SIG-M5 treated with dmso at 0.1 percent for 504 hours (cell line): ENCODE measurements at regions not wholly inside any gene's neighbourhood (a gene's known extent, or its start where the extent isn't known, plus 50 kb on each side); places are given as distances from the start of the nearest gene placed in this dataset.
"Not testable (repeated sequence)": the region's sequence is repeated elsewhere in the genome, so short reads cannot be mapped to it uniquely, and the experiment has no call there.

Experiments
- DNase-seq: peaks from one replicate; lab custom pipeline; 2025; ENCODE audit not compliant: unreplicated experiment; lab: John Stamatoyannopoulos, UW

DNA sequence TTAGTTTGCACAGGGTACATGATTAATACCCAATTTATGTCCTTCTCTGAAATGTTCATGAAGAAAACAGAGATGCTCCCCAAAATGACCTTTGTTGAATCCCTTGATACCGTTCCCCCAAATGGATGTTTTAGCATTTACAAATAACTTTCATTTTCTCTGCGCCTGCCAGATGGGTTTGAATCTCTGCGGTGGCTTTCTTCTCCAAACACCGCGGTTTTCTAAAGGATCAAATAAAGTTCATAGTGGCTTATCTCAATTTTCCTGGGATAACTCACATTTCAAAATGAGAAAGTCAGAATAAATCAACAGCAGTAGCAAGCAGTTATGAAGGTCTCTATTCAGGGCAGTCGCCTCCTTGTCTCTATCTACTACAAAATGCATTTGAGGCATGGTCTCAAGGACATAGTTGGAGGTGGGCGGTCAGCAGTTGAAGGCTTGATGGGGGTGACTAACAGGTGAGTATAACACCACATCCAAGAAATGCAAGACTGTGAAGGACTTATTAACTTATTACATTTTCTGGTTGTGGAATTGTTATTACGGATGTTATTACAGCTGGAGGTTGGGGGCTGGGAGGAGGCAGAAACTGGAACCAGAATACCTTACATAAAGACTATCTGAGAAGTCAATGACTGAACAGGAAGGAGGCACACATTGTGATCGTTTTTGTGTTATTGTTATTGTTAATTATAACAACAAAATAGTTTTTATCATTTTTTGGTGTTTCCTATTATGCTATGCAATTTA is 1513.3 kb downstream of the FAM181B start:
- no peak for DNase-seq

GRCh38 chr11:81219661-81220060 is 1514.0 kb downstream of the FAM181B start:
- DNase-seq: no peak

DNA sequence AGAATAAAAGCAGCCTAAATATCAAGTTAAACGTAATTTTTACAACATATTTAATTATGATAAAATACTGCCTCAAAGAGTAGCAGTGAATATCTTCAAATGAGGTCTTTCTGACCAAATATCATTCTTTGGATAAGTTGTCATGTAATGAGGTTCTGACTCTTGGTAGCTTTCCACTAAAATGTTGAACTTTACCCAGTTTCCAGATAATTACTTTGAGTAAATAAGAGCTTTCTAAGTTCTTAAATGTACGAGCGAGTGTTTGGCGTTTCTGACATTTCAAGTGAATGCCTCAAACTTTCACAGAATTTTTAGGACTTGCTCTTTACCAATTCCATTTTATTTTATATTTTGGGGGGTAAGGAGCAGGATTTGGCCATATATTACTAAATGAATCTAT is 1515.2 kb downstream of the FAM181B start:
- DNase-seq: no peak

DNA sequence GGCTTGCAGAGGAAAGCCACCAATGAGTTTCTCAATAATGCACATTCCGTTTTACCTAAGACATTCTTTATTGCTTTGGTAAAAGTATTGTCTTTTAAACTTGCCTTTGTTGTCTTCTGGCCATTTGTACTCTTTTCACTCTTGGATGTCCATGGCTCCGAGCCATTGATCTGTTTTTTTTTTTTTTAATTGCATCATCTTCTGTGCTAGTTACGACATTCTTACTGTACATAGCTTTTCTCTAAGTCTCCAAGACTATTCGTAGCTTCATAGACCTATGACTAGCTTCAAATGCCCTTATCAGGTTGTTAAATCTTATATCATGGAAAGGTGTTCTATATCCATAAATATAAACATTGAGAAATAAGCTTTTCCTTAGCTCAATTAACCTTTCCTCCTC is 1522.6 kb downstream of the FAM181B start:
- DNase-seq: no peak

GRCh38 chr11:81207421-81208054 is 1526.1 kb downstream of the FAM181B start:
- no peak for DNase-seq

DNA sequence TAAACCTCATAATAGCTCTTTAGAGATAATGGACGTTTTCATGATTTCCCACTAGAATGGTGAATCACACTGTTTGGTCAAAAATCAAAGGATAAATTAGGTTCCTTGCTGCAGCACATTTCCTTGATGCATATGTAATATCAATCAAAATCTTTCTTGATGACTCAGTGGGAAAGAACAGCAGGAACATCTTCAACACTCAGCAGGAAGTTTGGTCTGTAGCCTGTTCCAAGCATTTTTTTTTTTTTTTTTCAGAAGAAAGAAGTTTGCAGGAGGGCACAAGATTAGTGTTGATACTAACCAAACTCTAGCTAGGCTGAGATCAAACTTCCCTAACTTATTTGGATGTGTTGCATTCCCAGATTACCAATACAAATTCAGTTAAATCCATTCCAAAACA is 1529.8 kb downstream of the FAM181B start:
- DNase-seq: no peak

- DNase-seq: no peak
These were observed 1536.3 kb downstream of the FAM181B start for GRCh38 chr11:81197396-81197795.

DNA sequence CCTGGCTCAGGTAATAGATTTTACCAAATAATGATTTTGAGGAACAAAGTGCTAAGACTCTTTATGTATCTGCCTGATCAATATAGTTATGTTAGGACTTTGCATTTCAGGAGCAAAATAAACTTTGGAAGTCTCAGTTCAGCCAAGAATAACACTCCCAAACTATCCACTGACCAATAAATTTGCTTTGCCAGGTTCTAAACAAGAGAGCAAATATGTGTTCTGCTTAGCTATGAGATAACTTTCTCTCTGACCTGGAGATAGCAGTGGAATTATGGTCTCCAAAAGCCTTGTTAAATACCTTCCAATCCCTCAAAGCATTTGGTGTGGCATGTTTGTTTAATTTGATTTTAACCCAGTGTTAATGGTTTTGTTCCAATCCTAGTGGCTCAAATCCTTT is 1541.1 kb downstream of the FAM181B start:
- DNase-seq: no peak

DNA sequence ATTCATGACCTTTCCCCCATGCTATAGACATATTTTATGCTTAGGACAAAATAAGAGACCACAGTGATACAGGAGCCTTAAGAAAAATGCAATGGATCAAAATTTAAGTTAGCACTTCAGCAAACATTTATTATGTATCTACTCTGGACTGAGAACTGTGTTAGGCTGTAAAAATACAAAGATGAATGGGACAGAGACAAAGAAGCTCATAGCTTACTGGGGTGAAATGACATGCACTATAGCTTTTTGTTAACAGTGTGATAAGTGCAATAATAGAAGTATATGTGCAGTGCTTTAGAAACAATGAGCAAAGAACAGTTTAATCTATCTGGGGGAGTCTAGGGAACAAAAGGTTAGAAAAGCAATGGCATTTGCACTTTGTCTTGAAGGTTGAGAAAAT is 1543.1 kb downstream of the FAM181B start:
- no peak for DNase-seq

- not testable (repeated sequence) for DNase-seq
These were observed 1546.6 kb downstream of the FAM181B start for GRCh38 chr11:81187033-81187432.

GRCh38 chr11:81174646-81175330 is 1558.9 kb downstream of the FAM181B start:
- DNase-seq: no peak

GRCh38 chr11:81165164-81165563 is 1568.5 kb downstream of the FAM181B start:
- no peak for DNase-seq

DNA sequence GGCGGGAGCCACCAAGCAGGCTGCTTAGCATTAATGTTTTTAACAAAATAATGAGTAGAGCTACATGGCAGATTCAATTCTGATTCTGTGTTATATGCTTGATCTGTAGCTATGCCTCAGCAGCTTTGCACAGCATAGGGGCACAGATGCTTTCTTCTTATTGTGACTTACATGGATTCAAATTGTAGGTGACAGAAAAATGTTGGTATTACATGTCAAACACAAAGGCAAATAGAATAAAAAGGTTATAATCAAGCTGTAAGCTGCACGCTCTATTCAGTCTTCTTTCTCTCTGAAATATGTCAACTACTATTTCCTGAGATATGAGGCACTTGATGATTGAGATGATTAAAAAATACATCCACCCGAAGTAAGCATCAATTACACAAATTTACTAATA is 1573.8 kb downstream of the FAM181B start:
- DNase-seq: no peak

DNA sequence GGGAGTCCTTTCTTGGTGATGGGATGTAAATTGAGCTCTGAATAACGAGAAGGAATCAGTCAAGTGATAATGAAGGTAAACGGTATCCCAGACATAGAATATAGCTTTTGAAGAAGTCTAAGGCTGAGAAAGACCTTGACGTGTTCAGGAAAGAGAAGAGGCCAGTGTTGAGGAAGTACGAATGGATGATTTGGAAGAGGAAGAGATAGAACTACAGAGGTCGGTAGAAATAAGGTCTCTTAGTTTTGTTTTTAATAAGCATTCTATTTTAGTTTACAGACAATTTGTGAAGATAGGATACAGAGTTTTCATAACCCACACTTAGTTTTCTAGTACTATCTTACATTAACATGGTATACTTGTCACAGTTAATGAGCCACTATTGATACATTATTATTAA is 1598.1 kb downstream of the FAM181B start:
- DNase-seq: no peak

- no peak for DNase-seq
These were observed 1604.0 kb downstream of the FAM181B start for GRCh38 chr11:81129618-81130017.

DNA sequence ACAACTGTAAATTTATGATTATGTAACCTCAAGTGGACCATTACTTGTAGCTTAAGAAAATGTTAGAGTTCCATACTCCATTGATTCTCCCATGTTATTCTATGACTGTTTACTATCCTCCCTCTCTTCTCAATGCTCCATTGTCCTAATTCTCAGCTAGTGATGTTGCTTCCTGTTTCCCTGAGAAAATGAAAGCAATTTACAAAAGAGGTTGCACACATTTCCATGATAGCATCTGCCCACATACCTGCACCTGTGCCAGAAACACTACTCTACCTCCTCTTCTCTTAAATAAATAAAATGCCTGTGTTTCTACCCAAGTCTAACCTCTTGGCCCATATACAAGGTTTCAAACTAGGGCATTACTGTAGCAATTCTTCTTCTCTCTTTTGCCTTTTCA is 1620.9 kb downstream of the FAM181B start:
- no peak for DNase-seq

DNA sequence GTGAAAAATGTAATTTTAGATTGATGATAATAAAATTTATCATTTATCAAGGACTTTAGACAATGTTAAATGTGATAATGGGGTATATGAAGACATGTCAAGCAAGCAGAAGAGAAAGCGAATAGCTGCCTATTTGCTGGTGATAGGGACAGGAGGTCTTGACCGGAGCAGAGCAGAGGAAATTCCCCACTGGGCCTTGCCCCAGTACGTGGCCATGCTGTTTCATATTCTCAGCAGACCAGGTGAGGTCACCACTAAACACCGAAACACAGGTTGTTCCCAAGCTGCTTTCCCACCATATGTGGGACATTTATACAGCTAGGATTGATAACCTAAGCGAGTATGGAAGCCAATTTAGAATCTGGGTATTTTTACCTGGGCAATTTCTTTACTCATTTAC is 1629.6 kb downstream of the FAM181B start:
- DNase-seq: no peak

GRCh38 chr11:81098471-81098870 is 1635.2 kb downstream of the FAM181B start:
- no peak for DNase-seq

GRCh38 chr11:81092522-81092921 is 1641.1 kb downstream of the FAM181B start:
- no peak for DNase-seq

DNA sequence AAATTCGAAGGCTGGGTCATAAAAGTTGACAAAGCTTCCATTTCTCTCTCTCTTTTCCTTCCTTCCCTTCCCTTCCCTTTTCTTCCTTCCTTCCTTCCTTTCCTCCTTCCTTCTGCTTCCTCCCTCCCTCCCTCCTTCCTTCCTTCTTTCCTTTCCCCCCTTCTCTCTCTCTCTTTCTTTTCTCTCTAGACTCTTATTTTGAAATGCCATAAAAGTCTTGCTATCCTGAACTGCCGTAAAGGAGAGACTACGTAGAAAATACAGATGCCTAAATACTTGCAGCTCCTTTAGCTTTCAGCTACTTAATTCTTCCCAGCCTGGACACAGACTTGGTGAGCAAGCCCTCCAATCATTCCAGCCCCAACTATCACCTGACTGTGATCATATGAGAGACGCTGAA is 1644.4 kb downstream of the FAM181B start:
- no peak for DNase-seq

GRCh38 chr11:81080476-81080875 is 1639.6 kb upstream of the TENM4 start:
- no peak for DNase-seq

DNA sequence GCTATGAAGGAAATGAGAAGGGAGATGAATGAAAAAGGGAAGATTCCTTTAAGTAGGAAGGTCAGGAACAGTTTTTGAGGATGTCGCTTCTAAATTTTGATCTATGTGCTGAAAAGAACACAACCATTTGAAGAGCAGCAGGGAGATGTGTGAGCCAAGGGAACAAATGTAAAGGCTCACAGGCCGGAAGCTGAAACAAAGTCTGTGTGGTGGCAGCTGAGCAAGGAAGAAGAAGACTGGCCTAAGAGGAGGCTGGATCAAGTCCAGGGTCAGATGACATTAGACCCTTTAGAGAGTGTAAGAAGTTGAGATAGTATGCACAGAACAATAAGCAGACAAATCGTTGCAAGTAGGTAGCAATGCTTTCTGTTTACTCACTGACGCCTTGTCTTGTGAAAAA is 1631.4 kb upstream of the TENM4 start:
- DNase-seq: no peak
